H1 (cell line): ENCODE measurements at regions not wholly inside any gene's neighbourhood (a gene's known extent, or its start where the extent isn't known, plus 50 kb on each side); places are given as distances from the start of the nearest gene placed in this dataset.

Source experiments
- CTCF ChIA-PET: fragments of 300-600 bp; sonication (Branson Sonifier 250); formaldehyde crosslinking; loops from one replicate; lab custom pipeline; 2021; ENCODE audit not compliant: partially characterized antibody; lab: Charles Lee
- POLR2A ChIA-PET: fragments of 300-600 bp; sonication (Branson Sonifier 250); formaldehyde crosslinking; loops from one replicate; lab custom pipeline; 2021; ENCODE audit warnings: inconsistent platforms; ENCODE audit not compliant: partially characterized antibody; lab: Charles Lee
- DNase-seq, 2 experiments: peaks; one replicate each; pipeline versions ENCODE4 v3.0.0 to v3.0.0-alpha.2; 2010 to 2022; ENCODE audit warnings: low spot score in 2 of 2, low read depth in 1 of 2, mixed read lengths in 1 of 2
- FAIRE-seq: peaks from 2 replicates; lab custom pipeline; 2011; peaks lifted over from hg19 to GRCh38; lab: Jason Lieb, UNC
- H2AFZ ChIP-seq: 2 replicates; pipeline ENCODE4 v1.8.1; 2012; ENCODE audit warnings: low read length, inconsistent platforms
- H2AK5ac ChIP-seq: 2 replicates; pipeline ENCODE4 v1.6.1; 2013; ENCODE audit warnings: low read depth, low read length
- H2BK120ac ChIP-seq: replicated peaks from 2 replicates; pipeline ENCODE3; 2013; ENCODE audit warnings: low read depth, low read length, inconsistent platforms
- H2BK12ac ChIP-seq: 2 replicates; pipeline ENCODE4 v1.6.1; 2013; ENCODE audit warnings: low read depth, low read length
- H2BK15ac ChIP-seq: 2 replicates; pipeline ENCODE4 v1.6.1; 2013; ENCODE audit warnings: low read length
- H2BK20ac ChIP-seq: 2 replicates; pipeline ENCODE4 v1.6.1; 2013; ENCODE audit warnings: low read length
- H2BK5ac ChIP-seq: 2 replicates; pipeline ENCODE4 v1.6.1; 2013; ENCODE audit warnings: low read depth, low read length
- H3K14ac ChIP-seq: 2 replicates; pipeline ENCODE4 v1.6.1; 2013; ENCODE audit warnings: inconsistent platforms; ENCODE audit not compliant: insufficient read length
- H3K18ac ChIP-seq: 2 replicates; pipeline ENCODE4 v1.6.1; 2013; ENCODE audit warnings: low read length; ENCODE audit errors: extremely low read depth
- H3K23ac ChIP-seq: 2 replicates; pipeline ENCODE4 v1.6.1; 2013; ENCODE audit warnings: inconsistent platforms; ENCODE audit not compliant: insufficient read length
- H3K23me2 ChIP-seq: 2 replicates; pipeline ENCODE4 v1.6.1; 2013; ENCODE audit warnings: low read depth, low read length
- H3K27ac ChIP-seq: 2 replicates; pipeline ENCODE4 v1.6.1; 2011; ENCODE audit warnings: low read depth, low read length, inconsistent platforms
- H3K27me3 ChIP-seq, 4 experiments: replicated peaks in 1 of 4; 1 replicate in 1 of 4; 2 replicates in 3 of 4; pipeline versions ENCODE4 v1.6.1 to v1.8.1; 2011 to 2013; ENCODE audit warnings: low read length in 3 of 4, mild to moderate bottlenecking in 3 of 4, inconsistent platforms in 2 of 4, mixed read lengths in 2 of 4, moderate library complexity in 1 of 4; ENCODE audit not compliant: control insufficient read depth in 3 of 4, insufficient read depth in 3 of 4; ENCODE audit errors: extremely low read depth in 1 of 4
- H3K36me3 ChIP-seq, 4 experiments: 2 replicates each; pipeline versions ENCODE4 v1.6.1 to v1.8.1; 2011 to 2013; ENCODE audit warnings: mild to moderate bottlenecking in 4 of 4, low read length in 3 of 4, moderate library complexity in 2 of 4, control low read depth in 1 of 4, inconsistent platforms in 1 of 4; ENCODE audit not compliant: insufficient read depth in 4 of 4, control insufficient read depth in 2 of 4
- H3K4ac ChIP-seq: replicated peaks from 2 replicates; pipeline ENCODE3; 2013; ENCODE audit warnings: low read length, low read depth, mixed read lengths, inconsistent platforms; ENCODE audit not compliant: insufficient read length
- H3K4me1 ChIP-seq, 4 experiments: replicated peaks in 1 of 4; 1 replicate in 1 of 4; 2 replicates in 3 of 4; pipeline versions ENCODE4 v1.6.1 to v1.8.1; 2011 to 2013; ENCODE audit warnings: low read length in 3 of 4, inconsistent platforms in 2 of 4, mixed read lengths in 1 of 4; ENCODE audit not compliant: insufficient read depth in 4 of 4, control insufficient read depth in 3 of 4
- H3K4me2 ChIP-seq, 2 experiments: 2 replicates each; pipeline versions ENCODE4 v1.6.1 to v1.8.1; 2011 to 2013; ENCODE audit warnings: low read depth in 2 of 2, low read length in 2 of 2, control low read depth in 1 of 2, inconsistent platforms in 1 of 2, mild to moderate bottlenecking in 1 of 2; ENCODE audit not compliant: insufficient read depth in 1 of 2
- H3K4me3 ChIP-seq, 4 experiments: fragments of 200-600, 300-600 bp in 1 of 4; sonication (generic), shearing (Covaris generic), sonication (Bioruptor Twin) in 1 of 4; 2 replicates each; pipeline versions ENCODE4 v1.5.1 to v1.8.1; 2011 to 2016; ENCODE audit warnings: low read length in 4 of 4, low read depth in 3 of 4, control low read depth in 2 of 4, inconsistent platforms in 2 of 4, mild to moderate bottlenecking in 2 of 4, mixed read lengths in 1 of 4, moderate library complexity in 1 of 4; ENCODE audit not compliant: insufficient read depth in 2 of 4; ENCODE audit errors: extremely low read depth in 1 of 4
- H3K56ac ChIP-seq: replicated peaks from 2 replicates; pipeline ENCODE3; 2013; ENCODE audit warnings: low read depth, mild to moderate bottlenecking, mixed read lengths, low read length, inconsistent platforms; ENCODE audit not compliant: insufficient read length
- H3K79me1 ChIP-seq: 2 replicates; pipeline ENCODE4 v1.6.1; 2013; ENCODE audit warnings: low read depth, low read length, control low read depth
- H3K79me2 ChIP-seq, 2 experiments: 2 replicates each; pipeline versions ENCODE4 v1.6.1 to v1.8.1; 2012 to 2013; ENCODE audit warnings: low read length in 2 of 2, mild to moderate bottlenecking in 2 of 2, inconsistent platforms in 1 of 2; ENCODE audit not compliant: insufficient read depth in 2 of 2, control insufficient read depth in 1 of 2
- H3K9ac ChIP-seq, 4 experiments: replicated peaks in 1 of 4; 1 replicate in 1 of 4; 2 replicates in 3 of 4; pipeline versions ENCODE4 v1.6.1 to v1.8.1; 2011 to 2013; ENCODE audit warnings: low read depth in 3 of 4, low read length in 3 of 4, control low read depth in 2 of 4, mild to moderate bottlenecking in 2 of 4, moderate library complexity in 2 of 4, inconsistent platforms in 1 of 4; ENCODE audit errors: extremely low read depth in 1 of 4
- H3K9me3 ChIP-seq, 2 experiments: 2 replicates each; pipeline versions ENCODE4 v1.6.1 to v1.8.1; 2012 to 2013; ENCODE audit warnings: mild to moderate bottlenecking in 2 of 2, moderate library complexity in 2 of 2, control low read depth in 1 of 2, inconsistent platforms in 1 of 2, low read depth in 1 of 2, low read length in 1 of 2, mixed read lengths in 1 of 2; ENCODE audit not compliant: insufficient read depth in 2 of 2
- H4K20me1 ChIP-seq, 2 experiments: replicated peaks in 1 of 2; 2 replicates each; pipeline versions ENCODE3 to v1.8.1; 2011 to 2013; ENCODE audit warnings: inconsistent platforms in 2 of 2, low read length in 2 of 2, mild to moderate bottlenecking in 1 of 2; ENCODE audit not compliant: insufficient read depth in 2 of 2, control insufficient read depth in 1 of 2
- H4K5ac ChIP-seq: 2 replicates; pipeline ENCODE4 v1.6.1; 2013; ENCODE audit warnings: low read length, low read depth, mixed read lengths, inconsistent platforms; ENCODE audit not compliant: insufficient read length
- H4K8ac ChIP-seq: 2 replicates; pipeline ENCODE4 v1.8.0; 2013; ENCODE audit warnings: mild to moderate bottlenecking, moderate library complexity, low read length, inconsistent platforms; ENCODE audit not compliant: insufficient read depth; ENCODE audit errors: extremely low read depth
- H4K91ac ChIP-seq: replicated peaks from 2 replicates; pipeline ENCODE3; 2013; ENCODE audit warnings: low read length, mixed read lengths, inconsistent platforms; ENCODE audit not compliant: insufficient read length
- CHD1 ChIP-seq: IDR thresholded peaks from 2 replicates; pipeline ENCODE4 v1.6.1; 2012; ENCODE audit warnings: low read depth, low read length, improper control_type of control experiment
- KDM1A ChIP-seq: fragments of 200-600, 300-600 bp; sonication (generic); IDR thresholded peaks from 2 replicates; pipeline ENCODE4 v1.7.1; 2016; ENCODE audit warnings: mild to moderate bottlenecking, low read length, borderline replicate concordance
- NRF1 ChIP-seq: IDR thresholded peaks from 2 replicates; pipeline ENCODE4 v1.6.1; 2011; ENCODE audit warnings: mild to moderate bottlenecking, low read depth, low read length, improper control_type of control experiment
- SIN3A ChIP-seq, 2 experiments: IDR thresholded peaks in 1 of 2; conservative IDR thresholded peaks in 1 of 2; 2 replicates each; pipeline ENCODE4 v1.6.1; 2011 to 2012; ENCODE audit warnings: low read length in 2 of 2, improper control_type of control experiment in 1 of 2, low read depth in 1 of 2, mild to moderate bottlenecking in 1 of 2
- TCF12 ChIP-seq: IDR thresholded peaks from 2 replicates; pipeline ENCODE4 v1.6.1; 2011; ENCODE audit warnings: low read depth, mild to moderate bottlenecking, low read length

- H3K79me2 ChIP-seq, result no peaks in the 10 kb centered on the region
- H3K4me2 ChIP-seq, result no peak overlapping the region
- H3K79me1 ChIP-seq, result no peaks in the 10 kb centered on the region
- H4K8ac ChIP-seq, result no peak overlapping the region
- H4K20me1 ChIP-seq, result no peaks in the 10 kb centered on the region
- H3K36me3 ChIP-seq, result no peaks in the 10 kb centered on the region; a peak in 2 of 8 replicates
- no peak overlapping the region for H2AK5ac ChIP-seq
- no peak overlapping the region for H4K5ac ChIP-seq
- H3K56ac ChIP-seq, result no peak overlapping the region
- H2BK20ac ChIP-seq, result no peak overlapping the region
- H3K9me3 ChIP-seq, result peaks cover 10 to 20% of the 10 kb centered on the region in 2 experiments; a peak in 3 of 4 replicates
- no peak overlapping the region for H3K14ac ChIP-seq
- no peaks in the 10 kb centered on the region for H3K4me1 ChIP-seq
- no peak overlapping the region for H3K27ac ChIP-seq
- no peak overlapping the region for H3K4me3 ChIP-seq
- H2BK12ac ChIP-seq, result no peak overlapping the region
- H2BK5ac ChIP-seq, result no peak overlapping the region
- H3K27me3 ChIP-seq, result no peaks in the 10 kb centered on the region
- no peak overlapping the region for H3K4ac ChIP-seq
- no peaks in the 10 kb centered on the region for H3K23me2 ChIP-seq
- no peak overlapping the region for H3K18ac ChIP-seq
- H2BK120ac ChIP-seq, result no peak overlapping the region
- H3K9ac ChIP-seq, result no peak overlapping the region
- FAIRE-seq (no peak), DNase-seq (no peak)
- no peak overlapping the region for H4K91ac ChIP-seq
- no peak overlapping the region for H2BK15ac ChIP-seq
- CTCF ChIA-PET, result interaction anchor here (1.4 kb wide), 1 partner anchor 16 kb away, joined by 3 read pairs; no protein-coding TSS in a partner anchor
- no peak overlapping the region for H3K23ac ChIP-seq
- POLR2A ChIA-PET, result no interaction called here
- no peak overlapping the region for H2AFZ ChIP-seq
- TF ChIP-seq SIN3A (conservative IDR thresholded peaks at IDR 0.05 in 1 of 2, IDR thresholded peaks at IDR 0.05 in 1 of 2; ENCODE audit: low read depth in 1 of 2, low read length in 2 of 2) (no peak), CHD1 (no peak), NRF1 (no peak), TCF12 (no peak), KDM1A (no peak)
Observed at GRCh38 chr5:120396186-120396585, 67.9 kb upstream of the PRR16 start.
